ENCODE measurements at regions not wholly inside any gene's neighbourhood (a gene's known extent, or its start where the extent isn't known, plus 50 kb on each side); places are given as distances from the start of the nearest gene placed in this dataset.

GRCh38 chr9:95724253-95724991 is 151.1 kb upstream of the ERCC6L2 start:
- intact Hi-C loops (cut with micrococcal nuclease) = no loop called here
- H3K79me2 ChIP-seq (ENCODE audit: low read length) = no peaks in the 10 kb centered on the region
- DNase-seq = no peak
- no peak overlapping the region for H3K4me2 ChIP-seq (ENCODE audit: low read length)
- TF ChIP-seq EZH2 (IDR thresholded peaks at IDR 0.05; ENCODE audit: low read length, unreplicated experiment) = no peak
- no peak for TF ChIP-seq CTCF (conservative IDR thresholded peaks at IDR 0.05; ENCODE audit: low read depth, low read length)
- H4K20me1 ChIP-seq (ENCODE audit: low read length) = no peaks in the 10 kb centered on the region
- no TSS peak for BruUV-seq (replicated peaks)
- H3K9ac ChIP-seq (ENCODE audit: low read length) = no peak overlapping the region
- no peaks in the 10 kb centered on the region for H3K36me3 ChIP-seq (ENCODE audit: low read depth, low read length)
- ATAC-seq = no peak
- ChIA-PET CTCF (interaction anchor here (0.7 kb wide), 1 partner anchor 12 kb away, joined by 3 read pairs; no protein-coding TSS in a partner anchor), POLR2A (ENCODE audit: unreplicated experiment) (no interaction called here)
- H3K9me2 ChIP-seq (replicated peaks; ENCODE audit: low read length) = no peaks in the 10 kb centered on the region
- no peak overlapping the region for H3K27ac ChIP-seq (ENCODE audit: low read length)
- no peaks in the 10 kb centered on the region for H3F3A ChIP-seq (ENCODE audit: low read length, unreplicated experiment)
- no peak overlapping the region for H3K4me3 ChIP-seq (ENCODE audit: low read length)
- no peaks in the 10 kb centered on the region for H3K9me3 ChIP-seq (ENCODE audit: low read length)
- H2AFZ ChIP-seq (ENCODE audit: low read length) = no peak overlapping the region
- no peaks in the 10 kb centered on the region for H3K27me3 ChIP-seq (ENCODE audit: low read length)
- H3K4me1 ChIP-seq (ENCODE audit: insufficient read depth, low read length) = peaks cover 4% of the 10 kb centered on the region

GRCh38 chr9:95722141-95722540 is 153.3 kb upstream of the ERCC6L2 start:
- no peaks in the 10 kb centered on the region for H3K9me3 ChIP-seq (ENCODE audit: low read length)
- BruUV-seq (replicated peaks) = no TSS peak
- no peak overlapping the region for H3K9ac ChIP-seq (ENCODE audit: low read length)
- H3K4me1 ChIP-seq (ENCODE audit: insufficient read depth, low read length) = peaks cover 4% of the 10 kb centered on the region
- H2AFZ ChIP-seq (ENCODE audit: low read length) = no peak overlapping the region
- no peaks in the 10 kb centered on the region for H4K20me1 ChIP-seq (ENCODE audit: low read length)
- CTCF ChIA-PET = no interaction called here
- DNase-seq (no peak), ATAC-seq (no peak)
- POLR2A ChIA-PET (ENCODE audit: unreplicated experiment) = no interaction called here
- no peak overlapping the region for H3K4me2 ChIP-seq (ENCODE audit: low read length)
- no peak for TF ChIP-seq CTCF (conservative IDR thresholded peaks at IDR 0.05; ENCODE audit: low read depth, low read length)
- H3K27me3 ChIP-seq (ENCODE audit: low read length) = no peaks in the 10 kb centered on the region
- no peaks in the 10 kb centered on the region for H3K9me2 ChIP-seq (replicated peaks; ENCODE audit: low read length)
- H3K27ac ChIP-seq (ENCODE audit: low read length) = no peak overlapping the region
- H3K4me3 ChIP-seq (ENCODE audit: low read length) = no peak overlapping the region
- no peaks in the 10 kb centered on the region for H3K36me3 ChIP-seq (ENCODE audit: low read depth, low read length)
- no peaks in the 10 kb centered on the region for H3F3A ChIP-seq (ENCODE audit: low read length, unreplicated experiment)
- intact Hi-C loops (cut with micrococcal nuclease) = no loop called here
- H3K79me2 ChIP-seq (ENCODE audit: low read length) = no peaks in the 10 kb centered on the region

GRCh38 chr9:95721061-95721531 is 154.4 kb upstream of the ERCC6L2 start:
- Histone ChIP-seq H3K27me3 (ENCODE audit: low read length) (no peaks in the 10 kb centered on the region), H3K9me3 (ENCODE audit: low read length) (no peaks in the 10 kb centered on the region), H2AFZ (ENCODE audit: low read length) (no peak overlapping the region), H4K20me1 (ENCODE audit: low read length) (no peaks in the 10 kb centered on the region), H3K79me2 (ENCODE audit: low read length) (no peaks in the 10 kb centered on the region), H3K9me2 (replicated peaks; ENCODE audit: low read length) (no peaks in the 10 kb centered on the region), H3K4me1 (ENCODE audit: insufficient read depth, low read length) (peaks cover 4% of the 10 kb centered on the region), H3K27ac (ENCODE audit: low read length) (no peak overlapping the region), H3K36me3 (ENCODE audit: low read depth, low read length) (no peaks in the 10 kb centered on the region), H3K9ac (ENCODE audit: low read length) (no peak overlapping the region), H3K4me2 (ENCODE audit: low read length) (no peak overlapping the region), H3K4me3 (ENCODE audit: low read length) (no peak overlapping the region), H3F3A (ENCODE audit: low read length, unreplicated experiment) (no peaks in the 10 kb centered on the region)
- ATAC-seq (peak; percentile 84), DNase-seq (peak; percentile 62)
- intact Hi-C loops (cut with micrococcal nuclease) = no loop called here
- ChIA-PET POLR2A (ENCODE audit: unreplicated experiment) (no interaction called here), CTCF (no interaction called here)
- TF ChIP-seq EZH2 (IDR thresholded peaks at IDR 0.05; ENCODE audit: low read length, unreplicated experiment) (no peak), CTCF (conservative IDR thresholded peaks at IDR 0.05; ENCODE audit: low read depth, low read length) (no peak), EZH2phosphoT487 (IDR thresholded peaks at IDR 0.05; ENCODE audit: borderline replicate concordance, low read length) (no peak)
- BruUV-seq (replicated peaks) = no TSS peak

All from PC-3 (cell line).